Upper lobe of right lung (tissue), 1 donor: ENCODE measurements at regions not wholly inside any gene's neighbourhood (a gene's known extent, or its start where the extent isn't known, plus 50 kb on each side); places are given as distances from the start of the nearest gene placed in this dataset.

Experiments
- ATAC-seq: fragments of 200-7000 bp; cut with Tn5 transposase; one replicate; pipeline ENCODE4 v1.9.1; 2020; ENCODE audit warnings: mild to moderate bottlenecking, moderate library complexity
- DNase-seq: peaks from one replicate; pipeline ENCODE4 v3.0.0-alpha.2; 2020
- H3K27ac ChIP-seq: fragments of 200-600 bp; one replicate; pipeline ENCODE4 v1.8.0; 2022
- H3K27me3 ChIP-seq: fragments of 200-600 bp; one replicate; pipeline ENCODE4 v1.8.0; 2022; ENCODE audit warnings: mild to moderate bottlenecking
- H3K36me3 ChIP-seq: fragments of 200-600 bp; one replicate; pipeline ENCODE4 v1.8.0; 2022
- H3K4me1 ChIP-seq: fragments of 200-600 bp; one replicate; pipeline ENCODE4 v1.8.0; 2022
- H3K4me3 ChIP-seq: fragments of 200-600 bp; one replicate; pipeline ENCODE4 v1.8.0; 2022; ENCODE audit warnings: mild to moderate bottlenecking
- H3K9me3 ChIP-seq: fragments of 200-600 bp; one replicate; pipeline ENCODE4 v1.8.0; 2022
- intact Hi-C: fragments of 100-400 bp; cut with DNase I; formaldehyde crosslinking; loops from one replicate; pipeline ENCODE4 v1.11.0; 2022
- TF ChIP-seq, protein P1 (sequence below): fragments of 200-600 bp; IDR thresholded peaks from one replicate; pipeline ENCODE4 v1.8.0; 2022; ENCODE audit warnings: antibody characterized with exemption
- donor health status: DM: no; HTN: yes; CAD: no; lungs with severe emphysema.

DNA sequence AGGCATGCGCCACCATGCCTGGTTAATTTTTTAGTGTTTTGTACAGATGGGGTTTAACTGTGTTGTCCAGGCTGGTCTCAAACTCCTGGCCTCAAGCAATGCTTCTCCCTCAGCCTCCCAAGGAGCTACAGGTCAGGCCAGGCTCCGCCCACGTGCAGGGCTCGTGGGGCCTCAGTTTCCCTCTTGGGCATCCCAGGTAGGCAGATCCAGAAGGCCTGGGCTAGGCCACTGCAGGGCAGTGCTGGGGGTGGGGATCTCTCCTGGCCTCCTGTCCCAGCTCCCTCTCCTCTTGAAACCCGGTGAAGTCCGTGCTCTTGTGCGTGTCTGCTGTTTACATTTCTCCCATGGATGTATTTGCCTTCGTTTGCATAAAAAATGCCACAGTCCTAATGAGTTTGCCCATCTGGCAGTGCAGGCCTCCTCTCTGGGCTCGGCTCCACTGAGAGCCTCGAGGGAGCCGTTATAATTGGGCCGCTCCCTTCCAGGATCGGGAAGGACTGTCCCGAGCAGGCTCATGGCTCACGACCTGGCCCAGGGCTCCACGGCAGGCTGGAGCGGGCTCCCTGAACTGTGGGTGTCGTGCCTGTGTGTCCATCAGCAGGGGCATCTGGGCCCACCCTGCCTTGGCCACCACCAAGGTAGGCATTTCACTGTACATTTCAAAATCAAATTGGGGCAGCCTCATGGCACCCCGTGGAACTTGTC lies 52.6 kb upstream of the RUFY1 start:
- H3K27ac ChIP-seq: no peak overlapping the region
- DNase-seq (no peak), ATAC-seq (no peak)
- no peaks in the 10 kb centered on the region for H3K4me1 ChIP-seq
- no peaks in the 10 kb centered on the region for H3K36me3 ChIP-seq
- no peaks in the 10 kb centered on the region for H3K27me3 ChIP-seq
- H3K9me3 ChIP-seq: no peaks in the 10 kb centered on the region
- intact Hi-C loops: loop anchor here (10.0 kb wide), 1 partner anchor 333 kb away; no protein-coding TSS in a partner anchor
- no peak overlapping the region for H3K4me3 ChIP-seq
- TF ChIP-seq, protein P1, sequence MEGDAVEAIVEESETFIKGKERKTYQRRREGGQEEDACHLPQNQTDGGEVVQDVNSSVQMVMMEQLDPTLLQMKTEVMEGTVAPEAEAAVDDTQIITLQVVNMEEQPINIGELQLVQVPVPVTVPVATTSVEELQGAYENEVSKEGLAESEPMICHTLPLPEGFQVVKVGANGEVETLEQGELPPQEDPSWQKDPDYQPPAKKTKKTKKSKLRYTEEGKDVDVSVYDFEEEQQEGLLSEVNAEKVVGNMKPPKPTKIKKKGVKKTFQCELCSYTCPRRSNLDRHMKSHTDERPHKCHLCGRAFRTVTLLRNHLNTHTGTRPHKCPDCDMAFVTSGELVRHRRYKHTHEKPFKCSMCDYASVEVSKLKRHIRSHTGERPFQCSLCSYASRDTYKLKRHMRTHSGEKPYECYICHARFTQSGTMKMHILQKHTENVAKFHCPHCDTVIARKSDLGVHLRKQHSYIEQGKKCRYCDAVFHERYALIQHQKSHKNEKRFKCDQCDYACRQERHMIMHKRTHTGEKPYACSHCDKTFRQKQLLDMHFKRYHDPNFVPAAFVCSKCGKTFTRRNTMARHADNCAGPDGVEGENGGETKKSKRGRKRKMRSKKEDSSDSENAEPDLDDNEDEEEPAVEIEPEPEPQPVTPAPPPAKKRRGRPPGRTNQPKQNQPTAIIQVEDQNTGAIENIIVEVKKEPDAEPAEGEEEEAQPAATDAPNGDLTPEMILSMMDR: no peak

DNA sequence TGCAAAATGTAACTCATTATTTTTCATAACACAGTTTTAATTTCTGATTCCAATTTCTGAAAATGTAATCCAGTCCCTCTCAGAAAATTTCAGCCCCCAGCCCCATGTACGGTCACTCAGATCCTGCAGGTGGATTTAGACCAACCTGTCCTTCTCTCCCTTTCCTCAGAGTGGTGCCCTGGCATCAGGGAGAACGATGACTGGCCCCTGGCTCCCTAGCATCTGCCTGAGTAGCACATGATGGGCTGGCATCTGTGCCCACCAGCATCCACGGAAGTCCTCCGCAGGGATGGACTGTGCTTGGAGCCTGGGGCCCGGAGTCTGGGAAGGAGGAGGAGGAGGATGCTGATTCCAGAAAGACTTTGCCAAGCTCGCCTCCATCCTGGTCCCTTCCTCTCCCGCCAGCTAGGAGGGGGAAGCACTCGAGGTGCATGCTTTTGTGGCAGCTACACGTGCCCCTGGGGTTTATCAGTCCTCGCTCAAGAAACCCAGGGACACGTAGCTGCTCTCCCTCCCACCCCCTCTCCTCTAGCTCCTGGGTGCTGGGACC lies 54.4 kb upstream of the RUFY1 start:
- TF ChIP-seq, protein P1: no peak
- intact Hi-C loops: loop anchor here (10.0 kb wide), 1 partner anchor 331 kb away; no protein-coding TSS in a partner anchor
- Histone ChIP-seq H3K4me3 (no peak overlapping the region), H3K9me3 (no peaks in the 10 kb centered on the region), H3K4me1 (no peaks in the 10 kb centered on the region), H3K27ac (no peak overlapping the region), H3K36me3 (no peaks in the 10 kb centered on the region), H3K27me3 (no peaks in the 10 kb centered on the region)
- DNase-seq (no peak), ATAC-seq (no peak)

DNA sequence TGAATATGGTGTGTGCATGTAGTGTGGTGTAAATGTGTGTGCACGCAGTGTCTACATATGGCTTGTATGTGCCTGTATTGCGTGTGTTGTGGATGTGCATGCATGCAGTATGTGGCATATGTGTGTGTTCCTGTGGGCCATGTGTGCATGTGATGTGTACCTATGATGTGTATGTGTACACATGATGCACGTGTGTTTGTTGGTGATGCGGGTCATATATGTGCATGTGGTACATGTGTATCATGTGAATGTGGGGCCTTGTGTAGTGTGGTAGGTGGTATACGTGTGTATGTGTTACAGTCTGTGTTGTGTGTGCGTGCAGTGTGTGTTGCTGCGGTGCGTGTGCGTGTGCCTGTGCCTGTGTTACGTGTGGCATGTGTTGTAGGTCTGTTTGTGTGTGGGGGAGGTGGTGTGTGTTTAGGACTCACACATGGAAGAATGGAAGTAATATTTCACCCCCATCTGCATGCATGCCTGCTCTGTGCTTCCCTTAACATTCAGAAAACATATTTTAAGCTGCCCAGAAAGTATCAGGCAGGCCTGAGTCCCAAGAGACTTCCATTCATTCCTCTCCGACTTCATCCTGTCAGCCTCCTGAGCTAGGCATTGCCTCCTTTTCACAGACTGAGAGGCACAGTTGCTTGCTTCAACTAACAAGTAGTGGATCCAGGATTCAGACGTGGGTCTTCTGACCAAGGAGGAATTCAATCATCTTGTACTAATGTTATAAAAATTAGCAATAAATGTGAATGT lies 55.4 kb upstream of the RUFY1 start:
- intact Hi-C loops: loop anchor here (10.0 kb wide), 1 partner anchor 330 kb away; no protein-coding TSS in a partner anchor

DNA sequence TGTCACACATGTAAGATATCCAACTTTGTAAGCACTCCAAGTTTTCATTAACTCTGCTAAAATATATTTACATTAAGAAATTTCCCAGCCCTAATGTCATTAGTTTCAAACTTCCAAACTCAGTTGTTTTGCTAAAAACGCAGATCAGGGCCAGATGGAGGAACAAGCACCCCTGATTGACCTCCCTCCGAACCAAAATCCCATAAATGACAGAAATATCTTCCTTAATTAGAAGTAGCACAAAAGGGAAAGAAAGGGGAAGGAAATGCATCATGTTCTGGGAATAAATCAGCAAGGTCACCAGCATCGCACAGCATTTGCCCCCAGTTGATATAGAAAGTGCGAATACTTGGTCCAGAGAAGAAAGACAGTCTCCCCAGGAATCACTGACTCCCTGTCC lies 61.4 kb upstream of the RUFY1 start:
- ATAC-seq (no peak), DNase-seq (no peak)
- no peak overlapping the region for H3K27ac ChIP-seq
- peaks cover 4% of the 10 kb centered on the region for H3K4me1 ChIP-seq
- H3K9me3 ChIP-seq: no peaks in the 10 kb centered on the region
- no peaks in the 10 kb centered on the region for H3K36me3 ChIP-seq
- H3K27me3 ChIP-seq: no peaks in the 10 kb centered on the region
- H3K4me3 ChIP-seq: no peak overlapping the region
- intact Hi-C loops: no loop called here
- TF ChIP-seq, protein P1: no peak

More for the DNA sequence above, 55.4 kb upstream of the RUFY1 start:
- Histone ChIP-seq H3K4me1 (no peaks in the 10 kb centered on the region), H3K4me3 (no peak overlapping the region), H3K9me3 (no peaks in the 10 kb centered on the region), H3K27ac (no peak overlapping the region), H3K36me3 (no peaks in the 10 kb centered on the region), H3K27me3 (no peaks in the 10 kb centered on the region)
- DNase-seq: no peak
- ATAC-seq: no peak
- TF ChIP-seq, protein P1: no peak

DNA sequence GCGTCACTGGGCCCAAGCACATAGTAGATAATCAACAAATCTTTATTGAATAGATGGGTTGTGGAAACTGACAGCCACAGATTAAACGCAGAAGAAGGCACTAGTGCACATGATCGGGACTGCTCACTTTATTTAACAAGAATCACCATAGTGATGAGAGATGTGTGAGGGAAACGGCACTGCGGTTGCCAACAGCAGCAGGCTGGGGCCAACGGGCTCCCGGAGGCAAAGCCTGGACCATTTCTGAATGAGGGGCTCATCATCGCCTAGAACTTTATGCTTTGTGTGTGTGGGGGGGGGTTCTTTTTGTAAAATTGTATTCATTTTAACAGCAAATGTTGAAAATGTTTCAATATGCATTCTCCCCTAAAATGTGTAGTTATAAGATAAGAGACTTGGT lies 61.9 kb upstream of the RUFY1 start:
- Histone ChIP-seq H3K9me3 (no peaks in the 10 kb centered on the region), H3K4me3 (no peak overlapping the region), H3K27ac (no peak overlapping the region), H3K4me1 (peaks cover 4% of the 10 kb centered on the region), H3K36me3 (no peaks in the 10 kb centered on the region), H3K27me3 (no peaks in the 10 kb centered on the region)
- TF ChIP-seq, protein P1: no peak
- intact Hi-C loops: no loop called here
- DNase-seq (no peak), ATAC-seq (no peak)
